Osteoblast (primary cell): ENCODE measurements at regions not wholly inside any gene's neighbourhood (a gene's known extent, or its start where the extent isn't known, plus 50 kb on each side); places are given as distances from the start of the nearest gene placed in this dataset.

ENCODE experiments used
- DNase-seq: peaks from one replicate; pipeline ENCODE4 v3.0.0; 2011; ENCODE audit warnings: low spot score, mixed read lengths; ENCODE audit not compliant: insufficient read length; ENCODE audit errors: missing footprints
- H2AFZ ChIP-seq: 2 replicates; pipeline ENCODE4 v1.6.0; 2011; ENCODE audit warnings: mild to moderate bottlenecking, low read length
- H3K27ac ChIP-seq: 2 replicates; pipeline ENCODE4 v1.5.1; 2011; ENCODE audit warnings: mild to moderate bottlenecking, low read depth, low read length, moderate library complexity
- H3K27me3 ChIP-seq: 2 replicates; pipeline ENCODE4 v1.6.0; 2012; ENCODE audit warnings: mild to moderate bottlenecking, control low read depth, inconsistent platforms, low read length, moderate library complexity; ENCODE audit not compliant: insufficient read depth
- H3K36me3 ChIP-seq: 2 replicates; pipeline ENCODE4 v1.5.1; 2011; ENCODE audit warnings: mild to moderate bottlenecking, low read length, control low read depth, moderate library complexity; ENCODE audit not compliant: insufficient read depth
- H3K4me1 ChIP-seq: 2 replicates; pipeline ENCODE4 v1.5.1; 2011; ENCODE audit warnings: mild to moderate bottlenecking, low read length, control low read depth, moderate library complexity; ENCODE audit not compliant: insufficient read depth
- H3K4me2 ChIP-seq: 2 replicates; pipeline ENCODE4 v1.6.0; 2011; ENCODE audit warnings: mild to moderate bottlenecking, low read length; ENCODE audit not compliant: insufficient read depth
- H3K4me3 ChIP-seq: fragments of 200-600 bp; sonication (generic); 3 replicates; pipeline ENCODE4 v1.5.1; 2012; ENCODE audit warnings: mild to moderate bottlenecking, low read length, inconsistent platforms; ENCODE audit not compliant: insufficient read depth
- H3K79me2 ChIP-seq: 2 replicates; pipeline ENCODE4 v1.6.0; 2012; ENCODE audit warnings: mild to moderate bottlenecking, low read length, control low read depth, inconsistent platforms; ENCODE audit not compliant: insufficient read depth
- H3K9me3 ChIP-seq: 2 replicates; pipeline ENCODE4 v1.5.1; 2011; ENCODE audit warnings: low read depth, low read length, control low read depth
- H4K20me1 ChIP-seq: 2 replicates; pipeline ENCODE4 v1.6.0; 2012; ENCODE audit warnings: mild to moderate bottlenecking, low read length, control low read depth; ENCODE audit not compliant: insufficient read depth
- TF ChIP-seq, protein P1 (sequence below): IDR thresholded peaks from 2 replicates; pipeline ENCODE4 v1.5.1; 2011; ENCODE audit warnings: mild to moderate bottlenecking, low read depth, low read length, moderate library complexity; ENCODE audit errors: extremely low read depth

- TF ChIP-seq, protein P1, sequence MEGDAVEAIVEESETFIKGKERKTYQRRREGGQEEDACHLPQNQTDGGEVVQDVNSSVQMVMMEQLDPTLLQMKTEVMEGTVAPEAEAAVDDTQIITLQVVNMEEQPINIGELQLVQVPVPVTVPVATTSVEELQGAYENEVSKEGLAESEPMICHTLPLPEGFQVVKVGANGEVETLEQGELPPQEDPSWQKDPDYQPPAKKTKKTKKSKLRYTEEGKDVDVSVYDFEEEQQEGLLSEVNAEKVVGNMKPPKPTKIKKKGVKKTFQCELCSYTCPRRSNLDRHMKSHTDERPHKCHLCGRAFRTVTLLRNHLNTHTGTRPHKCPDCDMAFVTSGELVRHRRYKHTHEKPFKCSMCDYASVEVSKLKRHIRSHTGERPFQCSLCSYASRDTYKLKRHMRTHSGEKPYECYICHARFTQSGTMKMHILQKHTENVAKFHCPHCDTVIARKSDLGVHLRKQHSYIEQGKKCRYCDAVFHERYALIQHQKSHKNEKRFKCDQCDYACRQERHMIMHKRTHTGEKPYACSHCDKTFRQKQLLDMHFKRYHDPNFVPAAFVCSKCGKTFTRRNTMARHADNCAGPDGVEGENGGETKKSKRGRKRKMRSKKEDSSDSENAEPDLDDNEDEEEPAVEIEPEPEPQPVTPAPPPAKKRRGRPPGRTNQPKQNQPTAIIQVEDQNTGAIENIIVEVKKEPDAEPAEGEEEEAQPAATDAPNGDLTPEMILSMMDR: no peak
- H3K27me3 ChIP-seq: no peaks in the 10 kb centered on the region
- H3K36me3 ChIP-seq: no peaks in the 10 kb centered on the region
- H3K9me3 ChIP-seq: no peaks in the 10 kb centered on the region
- no peak overlapping the region for H3K4me2 ChIP-seq
- no peak overlapping the region for H2AFZ ChIP-seq
- H3K27ac ChIP-seq: no peak overlapping the region
- H4K20me1 ChIP-seq: no peaks in the 10 kb centered on the region
- H3K4me3 ChIP-seq: no peak overlapping the region
- no peak for DNase-seq
- no peaks in the 10 kb centered on the region for H3K4me1 ChIP-seq
- no peaks in the 10 kb centered on the region for H3K79me2 ChIP-seq
These were observed 249.0 kb downstream of the ZEB2 start for GRCh38 chr2:144270951-144271350.

DNA sequence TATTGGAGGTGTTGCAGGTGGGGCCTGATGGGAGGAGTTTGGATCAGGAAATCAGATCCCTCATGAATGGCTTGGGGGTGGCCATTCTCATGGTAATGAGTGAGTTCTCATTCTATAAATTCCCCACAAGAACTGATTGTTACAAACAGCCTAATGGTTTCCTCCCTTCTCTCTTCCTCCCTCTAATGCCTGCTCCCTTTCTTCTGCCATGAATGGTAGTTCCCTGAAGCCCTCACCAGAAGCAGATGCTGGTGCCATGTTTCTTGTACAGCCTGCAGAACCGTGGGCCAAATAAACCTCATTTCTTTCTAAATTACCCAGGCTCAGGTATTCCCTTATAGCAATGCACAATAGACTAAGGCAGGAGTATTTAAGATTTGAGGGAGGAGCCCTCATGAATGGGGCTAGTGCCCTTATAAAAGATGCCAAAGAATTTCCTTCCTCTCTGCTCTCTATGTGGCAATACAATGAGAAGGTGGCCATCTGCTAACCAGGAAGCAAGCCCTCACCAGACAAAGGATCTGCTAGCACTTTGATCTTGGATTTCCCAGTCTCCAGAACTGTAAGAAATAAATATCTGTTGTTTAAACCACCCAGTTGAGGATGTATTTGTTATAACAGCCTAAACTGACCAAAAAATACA, 251.8 kb downstream of the ZEB2 start:
- Histone ChIP-seq H3K79me2 (no peaks in the 10 kb centered on the region), H3K9me3 (no peaks in the 10 kb centered on the region), H3K4me2 (no peak overlapping the region), H3K4me1 (no peaks in the 10 kb centered on the region), H4K20me1 (no peaks in the 10 kb centered on the region), H3K27me3 (no peaks in the 10 kb centered on the region), H3K4me3 (no peak overlapping the region), H3K27ac (no peak overlapping the region), H3K36me3 (no peaks in the 10 kb centered on the region), H2AFZ (no peak overlapping the region)
- no peak for DNase-seq
- TF ChIP-seq, protein P1: no peak

GRCh38 chr2:144267239-144267638, 252.7 kb downstream of the ZEB2 start:
- Histone ChIP-seq H3K27me3 (no peaks in the 10 kb centered on the region), H3K4me1 (no peaks in the 10 kb centered on the region), H2AFZ (no peak overlapping the region), H3K79me2 (no peaks in the 10 kb centered on the region), H3K27ac (no peak overlapping the region), H3K4me3 (no peak overlapping the region), H3K36me3 (no peaks in the 10 kb centered on the region), H3K4me2 (no peak overlapping the region), H3K9me3 (no peaks in the 10 kb centered on the region), H4K20me1 (no peaks in the 10 kb centered on the region)
- TF ChIP-seq, protein P1: no peak
- DNase-seq: no peak

DNA sequence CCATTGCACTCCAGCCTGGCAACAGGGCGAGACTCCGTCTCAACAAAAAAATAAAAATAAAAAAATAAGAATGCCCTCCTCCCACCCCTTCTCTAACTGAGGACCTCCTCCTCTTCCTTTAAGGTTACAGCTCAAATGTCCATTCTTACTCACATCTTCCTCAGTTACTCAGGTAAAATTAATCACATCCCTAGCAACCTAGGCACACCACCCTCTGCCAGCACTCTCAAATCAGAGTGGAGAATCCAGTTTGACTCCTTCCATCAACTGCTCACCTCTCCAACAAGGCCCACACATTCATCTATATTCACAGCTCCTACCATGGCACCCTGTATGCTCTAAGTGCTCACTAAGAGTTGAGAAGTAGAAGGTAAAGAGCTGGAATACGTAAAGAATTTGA, 254.3 kb downstream of the ZEB2 start:
- no peak overlapping the region for H3K4me2 ChIP-seq
- no peak overlapping the region for H2AFZ ChIP-seq
- no peaks in the 10 kb centered on the region for H3K4me1 ChIP-seq
- TF ChIP-seq, protein P1: no peak
- no peaks in the 10 kb centered on the region for H3K79me2 ChIP-seq
- DNase-seq: no peak
- H3K4me3 ChIP-seq: no peak overlapping the region
- no peaks in the 10 kb centered on the region for H3K27me3 ChIP-seq
- H3K27ac ChIP-seq: no peak overlapping the region
- H4K20me1 ChIP-seq: no peaks in the 10 kb centered on the region
- H3K9me3 ChIP-seq: no peaks in the 10 kb centered on the region
- H3K36me3 ChIP-seq: no peaks in the 10 kb centered on the region
